Stomach (tissue), 4 donors: ENCODE measurements at regions not wholly inside any gene's neighbourhood (a gene's known extent, or its start where the extent isn't known, plus 50 kb on each side); places are given as distances from the start of the nearest gene placed in this dataset.

ENCODE experiments used
- POLR2A ChIP-seq, 4 donors: fragments of 450-650 bp; IDR thresholded peaks; one replicate each; pipeline ENCODE4 v1.6.1; 2016; ENCODE audit warnings: antibody characterized with exemption in 4 of 4, control low read depth in 2 of 4, mild to moderate bottlenecking in 1 of 4, moderate library complexity in 1 of 4
- TF ChIP-seq, protein P1 (sequence below), 7 experiments: fragments of 450-650 bp in 4 of 7; fragments of 200-600 bp in 3 of 7; sonication (generic) in 3 of 7; IDR thresholded peaks; one replicate each; pipeline ENCODE4 v1.5.1; 2016 to 2019; ENCODE audit warnings: antibody characterized with exemption in 7 of 7, control low read depth in 2 of 7, mild to moderate bottlenecking in 1 of 7

DNA sequence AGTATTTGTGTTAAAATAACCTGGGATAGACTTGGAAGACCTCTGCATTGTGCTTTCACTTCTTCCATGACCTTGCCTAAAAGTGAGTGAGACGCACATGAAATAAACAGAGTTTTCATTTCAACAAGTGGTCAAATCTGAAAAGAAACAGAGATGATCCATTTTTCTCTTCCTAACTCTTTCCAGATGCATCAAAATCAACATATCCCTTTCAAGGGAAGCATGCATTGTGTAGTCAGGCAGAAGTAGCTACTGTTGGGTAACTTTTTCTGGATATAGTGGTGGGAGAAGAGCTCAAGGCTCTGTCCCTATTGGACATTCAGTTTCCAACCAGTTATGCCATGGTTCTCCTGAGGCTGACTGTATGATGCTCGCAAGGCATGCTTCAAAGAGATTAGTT, 233.0 kb upstream of the JAG1 start:
- TF ChIP-seq, protein P1, sequence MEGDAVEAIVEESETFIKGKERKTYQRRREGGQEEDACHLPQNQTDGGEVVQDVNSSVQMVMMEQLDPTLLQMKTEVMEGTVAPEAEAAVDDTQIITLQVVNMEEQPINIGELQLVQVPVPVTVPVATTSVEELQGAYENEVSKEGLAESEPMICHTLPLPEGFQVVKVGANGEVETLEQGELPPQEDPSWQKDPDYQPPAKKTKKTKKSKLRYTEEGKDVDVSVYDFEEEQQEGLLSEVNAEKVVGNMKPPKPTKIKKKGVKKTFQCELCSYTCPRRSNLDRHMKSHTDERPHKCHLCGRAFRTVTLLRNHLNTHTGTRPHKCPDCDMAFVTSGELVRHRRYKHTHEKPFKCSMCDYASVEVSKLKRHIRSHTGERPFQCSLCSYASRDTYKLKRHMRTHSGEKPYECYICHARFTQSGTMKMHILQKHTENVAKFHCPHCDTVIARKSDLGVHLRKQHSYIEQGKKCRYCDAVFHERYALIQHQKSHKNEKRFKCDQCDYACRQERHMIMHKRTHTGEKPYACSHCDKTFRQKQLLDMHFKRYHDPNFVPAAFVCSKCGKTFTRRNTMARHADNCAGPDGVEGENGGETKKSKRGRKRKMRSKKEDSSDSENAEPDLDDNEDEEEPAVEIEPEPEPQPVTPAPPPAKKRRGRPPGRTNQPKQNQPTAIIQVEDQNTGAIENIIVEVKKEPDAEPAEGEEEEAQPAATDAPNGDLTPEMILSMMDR (IDR thresholded peaks at IDR 0.05), result no peak
- no peak for TF ChIP-seq POLR2A (IDR thresholded peaks at IDR 0.05)
